Kidney glomerular epithelial cell (primary cell): ENCODE measurements at regions not wholly inside any gene's neighbourhood (a gene's known extent, or its start where the extent isn't known, plus 50 kb on each side); places are given as distances from the start of the nearest gene placed in this dataset.
"Not testable (repeated sequence)": the region's sequence is repeated elsewhere in the genome, so short reads cannot be mapped to it uniquely, and the experiment has no call there.

ENCODE experiments used
- DNase-seq: peaks from one replicate; lab custom pipeline; 2025; lab: John Stamatoyannopoulos, UW

- DNase-seq, result no peak
Observed at GRCh38 chr1:60949826-60950197, 132.5 kb upstream of the NFIA start.

GRCh38 chr1:60949154-60949825 lies 133.1 kb upstream of the NFIA start:
- no peak for DNase-seq

GRCh38 chr1:60948486-60948885 lies 133.9 kb upstream of the NFIA start:
- DNase-seq, result no peak

GRCh38 chr1:60947367-60947766 lies 135.0 kb upstream of the NFIA start:
- no peak for DNase-seq

- no peak for DNase-seq
Observed at GRCh38 chr1:60942896-60943638, 139.3 kb upstream of the NFIA start.

- peak; percentile 60 for DNase-seq
Observed at GRCh38 chr1:60942291-60942690, 140.1 kb upstream of the NFIA start.

- DNase-seq, result not testable (repeated sequence)
Observed at GRCh38 chr1:60940685-60941084, 141.7 kb upstream of the NFIA start.

- DNase-seq, result no peak
Observed at GRCh38 chr1:60937720-60938119, 144.6 kb upstream of the NFIA start.

GRCh38 chr1:60936591-60937342 lies 145.6 kb upstream of the NFIA start:
- no peak for DNase-seq

- DNase-seq, result no peak
Observed at GRCh38 chr1:60936163-60936562, 146.2 kb upstream of the NFIA start.

GRCh38 chr1:60935599-60936110 lies 146.7 kb upstream of the NFIA start:
- no peak for DNase-seq

- DNase-seq, result no peak
Observed at GRCh38 chr1:60930130-60930529, 152.2 kb upstream of the NFIA start.

GRCh38 chr1:60924964-60925798 lies 157.2 kb upstream of the NFIA start:
- DNase-seq, result no peak

GRCh38 chr1:60924165-60924564 lies 158.2 kb upstream of the NFIA start:
- no peak for DNase-seq

GRCh38 chr1:60923389-60924087 lies 158.8 kb upstream of the NFIA start:
- DNase-seq, result no peak

GRCh38 chr1:60922304-60922703 lies 160.1 kb upstream of the NFIA start:
- DNase-seq, result no peak

GRCh38 chr1:60921175-60921574 lies 161.2 kb upstream of the NFIA start:
- no peak for DNase-seq

- no peak for DNase-seq
Observed at GRCh38 chr1:60920561-60920960, 161.8 kb upstream of the NFIA start.

- no peak for DNase-seq
Observed at GRCh38 chr1:60918867-60919266, 163.5 kb upstream of the NFIA start.

- DNase-seq, result no peak
Observed at GRCh38 chr1:60916906-60917305, 165.5 kb upstream of the NFIA start.

GRCh38 chr1:60916199-60916598 lies 166.2 kb upstream of the NFIA start:
- DNase-seq, result no peak
